GM12892 (cell line): ENCODE measurements at regions not wholly inside any gene's neighbourhood (a gene's known extent, or its start where the extent isn't known, plus 50 kb on each side); places are given as distances from the start of the nearest gene placed in this dataset.

Experiments used
- POLR2A ChIP-seq: IDR thresholded peaks from 2 replicates; pipeline ENCODE4 v1.6.1; 2011; ENCODE audit warnings: low read depth, low read length, control low read depth
- POLR2AphosphoS5 ChIP-seq: IDR thresholded peaks from 2 replicates; pipeline ENCODE4 v1.6.1; 2011; ENCODE audit warnings: low read depth, low read length, control low read depth
- TAF1 ChIP-seq: IDR thresholded peaks from 2 replicates; pipeline ENCODE4 v1.6.1; 2011; ENCODE audit warnings: low read depth, mild to moderate bottlenecking, control low read depth, low read length, borderline replicate concordance

- TF ChIP-seq POLR2A (no peak), POLR2AphosphoS5 (no peak), TAF1 (no peak)
Observed at GRCh38 chrX:81054904-81055303, 146.8 kb downstream of the HMGN5 start.
